ENCODE measurements at regions not wholly inside any gene's neighbourhood (a gene's known extent, or its start where the extent isn't known, plus 50 kb on each side); places are given as distances from the start of the nearest gene placed in this dataset.

DNA sequence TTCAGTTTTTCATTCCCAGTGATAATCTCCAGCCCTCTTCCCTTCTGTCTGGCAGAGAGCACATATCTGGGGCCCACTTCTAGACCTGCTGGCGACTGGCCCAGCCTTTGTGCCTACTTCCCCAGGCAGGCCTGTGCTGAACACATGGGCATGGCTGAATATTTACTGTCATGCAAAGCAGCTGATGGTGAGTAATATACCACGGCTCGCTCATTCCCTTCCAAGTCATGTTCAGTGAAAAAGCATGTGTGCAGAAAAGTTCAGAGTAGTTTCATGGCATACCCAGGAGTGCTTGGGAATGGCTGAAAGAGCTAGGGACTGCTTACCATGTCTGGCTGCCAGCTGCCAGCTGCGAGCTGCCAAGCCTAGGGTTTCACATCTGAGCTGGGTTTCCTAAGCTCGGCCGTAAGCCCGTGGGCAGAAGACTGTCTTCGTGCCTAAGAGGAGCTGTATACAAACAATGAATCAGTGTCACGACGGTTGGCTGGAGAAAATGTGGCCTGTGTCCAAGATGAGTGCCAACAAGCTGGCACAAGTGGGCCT, 179.9 kb upstream of the PELI2 start:
- DNase-seq (ENCODE audit: low read depth) = peak; percentile 65

DNA sequence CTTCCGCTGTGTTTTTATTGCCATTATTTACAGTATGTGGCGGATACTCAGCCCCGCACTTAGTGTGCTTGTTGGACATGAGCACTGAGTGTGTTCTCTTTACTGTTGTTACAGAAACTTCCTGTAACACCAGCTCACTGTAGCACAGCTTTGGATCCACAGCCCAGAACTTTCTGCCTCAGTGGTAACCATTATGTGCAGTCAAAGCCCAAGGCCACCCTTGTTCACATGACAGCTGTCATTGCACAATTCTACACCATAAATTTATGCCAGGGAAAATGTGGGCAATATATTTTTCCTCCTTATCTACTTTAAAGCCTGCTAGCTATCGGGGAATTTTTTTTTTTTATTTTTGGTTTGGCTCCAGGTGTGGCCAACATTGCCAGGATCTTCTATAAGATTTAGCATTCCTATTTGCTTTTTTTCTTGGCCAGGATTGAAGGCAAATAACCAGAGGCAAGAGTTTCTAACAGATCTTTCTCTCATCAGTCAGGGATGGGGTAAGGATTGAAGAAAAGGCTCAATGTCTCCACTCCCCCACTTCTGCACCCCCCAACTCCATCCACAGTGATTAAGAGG, 176.0 kb upstream of the PELI2 start:
- DNase-seq (ENCODE audit: low read depth) = no peak

- DNase-seq (ENCODE audit: low read depth) = no peak
Observed at GRCh38 chr14:55942826-55943225, 175.4 kb upstream of the PELI2 start.

DNA sequence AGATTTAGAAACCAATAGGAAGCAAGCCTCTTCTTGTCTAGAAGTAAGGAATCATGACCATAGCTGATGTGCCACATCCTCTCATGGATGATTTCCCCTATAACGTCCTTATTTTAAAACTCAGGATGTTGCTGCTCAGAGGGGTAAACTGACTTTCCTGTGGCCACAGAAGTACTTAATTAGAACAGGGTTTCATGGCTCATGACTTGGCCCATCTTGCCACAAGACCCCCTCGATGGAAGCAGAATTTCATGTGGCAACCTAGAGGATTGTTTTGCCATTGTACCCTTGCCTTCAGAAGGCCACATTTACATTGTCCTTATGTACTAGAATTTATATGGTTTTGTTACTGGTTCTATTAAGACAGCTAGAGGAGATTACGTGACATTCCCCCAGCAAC, 173.5 kb upstream of the PELI2 start:
- no peak for DNase-seq (ENCODE audit: low read depth)

- no peak for DNase-seq (ENCODE audit: low read depth)
Observed at GRCh38 chr14:55946231-55946630, 172.0 kb upstream of the PELI2 start.

GRCh38 chr14:55948399-55948798, 169.8 kb upstream of the PELI2 start:
- DNase-seq (ENCODE audit: low read depth) = no peak

- DNase-seq (ENCODE audit: low read depth) = no peak
Observed at GRCh38 chr14:55949708-55950107, 168.5 kb upstream of the PELI2 start.

DNA sequence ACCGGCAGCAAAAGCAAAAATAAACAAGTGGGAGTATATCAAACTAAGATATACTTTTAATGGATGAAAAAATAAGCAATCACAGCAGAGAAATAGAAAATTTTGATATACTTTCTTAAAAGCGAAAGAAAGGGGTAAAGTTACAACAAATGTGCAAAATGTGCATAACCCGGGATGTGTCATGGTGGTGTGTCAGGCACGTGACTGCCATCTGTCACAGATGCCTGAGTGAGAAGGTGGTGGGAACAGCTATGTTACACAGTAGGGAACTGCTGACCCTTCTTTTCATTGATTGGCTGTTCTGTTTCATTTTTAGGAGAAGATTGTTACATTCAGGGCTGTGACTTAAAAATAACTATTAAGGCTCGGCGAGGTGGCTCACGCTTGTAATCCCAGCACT, 168.1 kb upstream of the PELI2 start:
- no peak for DNase-seq (ENCODE audit: low read depth)

GRCh38 chr14:55951341-55952206, 166.6 kb upstream of the PELI2 start:
- no peak for DNase-seq (ENCODE audit: low read depth)

DNA sequence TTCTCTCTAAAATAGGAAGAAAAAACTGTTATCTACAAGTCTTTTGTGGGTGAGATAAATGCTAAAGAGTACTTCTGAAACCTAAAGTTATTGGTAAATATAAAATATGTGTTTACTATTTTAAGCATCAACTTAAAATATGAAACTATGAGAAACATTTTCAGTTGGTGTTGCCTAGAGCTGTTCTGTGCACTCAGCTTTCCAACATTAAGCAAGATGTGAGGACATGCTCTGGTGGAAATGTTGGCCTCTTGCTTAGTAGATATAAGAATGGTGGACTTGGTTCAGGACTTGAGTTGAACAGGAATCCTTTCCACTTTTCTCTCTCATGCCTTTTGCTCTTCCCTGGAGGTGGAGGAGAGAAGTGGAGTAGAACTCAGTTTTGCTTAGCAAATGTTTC, 164.1 kb upstream of the PELI2 start:
- DNase-seq (ENCODE audit: low read depth) = no peak

DNA sequence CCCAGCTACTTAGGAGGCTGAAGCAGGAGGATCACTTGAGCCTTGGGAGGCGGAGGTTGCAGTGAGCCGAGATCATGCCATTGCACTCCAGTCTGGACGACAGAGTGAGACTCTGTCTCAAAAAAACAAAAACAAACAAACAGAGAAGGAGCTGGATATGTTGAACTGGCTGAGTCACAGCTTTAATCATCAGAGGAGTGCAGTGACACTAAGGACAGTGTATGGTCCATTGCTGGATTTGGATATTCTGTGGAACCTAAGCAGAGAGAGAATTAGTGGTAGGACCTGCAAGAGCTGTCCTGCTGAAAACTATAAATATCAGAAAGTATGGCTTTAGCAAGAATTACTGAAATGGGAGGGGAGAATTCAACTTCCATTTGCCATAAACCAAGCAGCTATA, 163.0 kb upstream of the PELI2 start:
- DNase-seq (ENCODE audit: low read depth) = no peak

DNA sequence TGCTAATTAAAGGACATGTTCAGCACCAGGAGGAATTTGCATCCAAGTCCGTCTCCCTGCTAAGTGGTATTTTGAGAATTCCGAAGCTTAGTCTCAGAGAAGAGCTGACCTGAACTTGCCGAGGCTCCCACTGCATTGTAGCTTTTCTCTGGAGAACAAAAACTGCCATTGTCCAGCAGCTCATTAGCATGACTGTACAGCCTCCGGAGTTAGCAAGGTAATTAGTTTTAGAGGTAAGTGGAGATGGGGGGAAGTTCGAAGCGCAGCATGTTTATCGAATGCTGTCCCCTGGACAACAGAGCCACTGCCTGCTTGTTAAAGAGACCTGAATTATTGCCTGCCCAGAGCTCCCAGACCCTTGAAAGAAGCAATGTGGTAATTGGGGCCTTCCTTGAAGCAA, 160.3 kb upstream of the PELI2 start:
- no peak for DNase-seq (ENCODE audit: low read depth)

DNA sequence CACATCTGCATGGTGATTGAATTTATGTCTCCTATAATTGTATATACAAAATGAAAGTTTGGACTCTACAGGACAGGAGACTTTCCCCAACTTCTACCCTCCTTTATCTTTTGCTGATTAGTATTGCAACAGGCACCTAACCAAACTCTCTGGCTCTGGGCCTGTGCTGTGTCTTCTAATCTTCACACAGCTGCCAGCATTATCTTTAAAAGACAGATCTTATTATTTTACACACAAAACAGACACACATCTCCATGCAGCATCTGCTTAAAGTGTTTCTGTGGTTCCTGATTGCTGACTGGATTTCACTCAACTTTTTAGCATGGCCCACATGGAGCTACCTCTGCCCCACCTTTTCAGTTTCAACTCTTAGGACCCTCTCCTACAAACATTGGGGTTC, 154.9 kb upstream of the PELI2 start:
- no peak for DNase-seq (ENCODE audit: low read depth)

GRCh38 chr14:55964091-55964490, 154.1 kb upstream of the PELI2 start:
- DNase-seq (ENCODE audit: low read depth) = no peak

DNA sequence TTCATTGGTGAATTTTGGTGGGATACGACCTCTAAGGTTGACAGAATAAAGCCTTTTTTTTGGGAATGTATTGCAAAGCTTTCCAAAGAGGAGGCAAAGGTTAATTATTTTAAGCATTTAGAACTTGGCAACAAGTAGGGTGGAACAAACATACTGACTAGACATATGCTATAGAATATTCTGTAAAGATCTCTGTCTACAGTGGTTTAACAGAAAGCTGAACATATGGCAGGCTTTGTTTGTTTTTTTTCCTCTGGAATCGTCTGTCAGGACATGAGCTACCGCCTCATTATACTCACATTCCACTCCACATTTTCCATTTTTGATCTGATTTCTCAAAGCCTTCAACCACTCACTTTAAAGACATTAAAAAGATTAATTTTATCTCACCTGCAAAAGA, 153.4 kb upstream of the PELI2 start:
- no peak for DNase-seq (ENCODE audit: low read depth)

DNA sequence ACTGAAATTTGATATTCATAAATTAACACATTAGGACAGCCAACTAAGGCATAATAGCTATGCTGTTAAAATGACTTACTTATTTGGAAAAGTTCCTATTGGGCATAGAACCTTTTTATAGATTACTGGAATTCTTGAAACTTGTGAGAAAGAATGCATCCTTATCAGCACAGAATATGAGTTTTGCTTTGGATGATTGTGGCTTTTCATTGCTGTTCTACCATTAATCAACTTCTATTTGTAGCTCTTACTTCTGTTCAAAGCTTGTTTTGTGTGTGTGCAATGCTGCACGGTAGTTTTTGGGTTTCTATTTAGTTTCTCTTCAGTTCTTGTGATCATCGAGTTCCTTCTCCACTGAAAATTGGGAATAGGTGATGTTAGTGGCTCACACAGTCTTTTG, 152.4 kb upstream of the PELI2 start:
- DNase-seq (ENCODE audit: low read depth) = no peak

GRCh38 chr14:55968741-55969140, 149.5 kb upstream of the PELI2 start:
- DNase-seq (ENCODE audit: low read depth) = peak; percentile 4

DNA sequence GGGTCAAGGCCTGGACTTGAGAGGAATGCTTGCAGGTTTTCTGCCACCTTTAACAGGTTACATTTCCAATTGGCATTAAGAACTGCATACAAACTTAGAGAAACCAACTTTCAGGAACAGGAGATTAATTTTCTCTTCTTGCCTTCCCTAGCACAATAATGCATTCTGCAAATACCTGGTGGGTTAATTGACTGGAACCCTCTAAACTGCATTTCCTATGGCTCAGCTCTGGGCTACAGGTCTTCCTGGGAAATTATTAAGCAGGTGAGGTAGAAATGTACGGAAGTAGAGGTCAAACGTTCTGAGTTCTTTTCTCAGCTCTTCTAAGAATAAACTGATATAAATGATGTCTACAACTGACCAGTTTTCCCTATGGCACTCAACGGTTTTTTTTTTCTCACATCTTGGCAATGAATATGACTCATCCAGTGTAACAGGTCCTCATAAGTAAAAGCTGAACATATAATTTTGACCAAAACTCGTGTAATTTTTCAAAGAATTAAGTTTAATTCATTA, 144.9 kb upstream of the PELI2 start:
- no peak for DNase-seq (ENCODE audit: low read depth)

DNA sequence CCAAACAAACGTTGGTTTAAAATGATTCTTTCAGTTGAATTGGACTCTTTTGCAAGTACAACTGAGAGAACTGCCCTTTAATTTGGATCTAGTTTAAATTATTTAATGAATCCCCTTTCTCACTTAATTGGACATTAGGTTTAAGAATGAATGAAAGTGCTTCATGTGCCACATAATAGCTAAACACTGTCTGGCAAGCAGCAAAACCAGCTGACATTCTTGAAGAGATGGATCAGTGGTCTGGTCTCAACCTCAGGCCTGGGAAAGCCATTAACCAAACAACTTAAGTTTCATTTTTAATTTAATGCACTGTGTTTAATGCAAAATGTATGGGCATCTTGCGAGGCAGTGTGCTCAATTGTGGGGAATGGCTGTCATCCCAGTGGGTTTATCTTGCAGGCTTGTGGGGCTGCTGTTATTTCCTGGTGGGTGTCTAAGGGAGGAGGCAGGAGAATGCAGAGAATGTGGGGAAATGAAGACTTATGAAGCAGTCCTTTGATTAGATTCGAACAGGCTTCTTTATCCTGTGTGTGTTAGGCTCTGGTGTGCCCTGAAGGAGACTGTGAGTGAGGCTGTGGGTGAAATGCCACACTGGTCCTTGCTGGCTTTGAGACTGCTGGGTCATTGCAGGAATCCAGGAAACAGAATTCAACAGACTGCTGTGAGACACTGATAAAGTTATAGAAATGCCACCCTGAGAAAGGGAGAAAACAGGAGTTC, 144.1 kb upstream of the PELI2 start:
- no peak for DNase-seq (ENCODE audit: low read depth)

- no peak for DNase-seq (ENCODE audit: low read depth)
Observed at GRCh38 chr14:55975281-55975910, 142.8 kb upstream of the PELI2 start.

DNA sequence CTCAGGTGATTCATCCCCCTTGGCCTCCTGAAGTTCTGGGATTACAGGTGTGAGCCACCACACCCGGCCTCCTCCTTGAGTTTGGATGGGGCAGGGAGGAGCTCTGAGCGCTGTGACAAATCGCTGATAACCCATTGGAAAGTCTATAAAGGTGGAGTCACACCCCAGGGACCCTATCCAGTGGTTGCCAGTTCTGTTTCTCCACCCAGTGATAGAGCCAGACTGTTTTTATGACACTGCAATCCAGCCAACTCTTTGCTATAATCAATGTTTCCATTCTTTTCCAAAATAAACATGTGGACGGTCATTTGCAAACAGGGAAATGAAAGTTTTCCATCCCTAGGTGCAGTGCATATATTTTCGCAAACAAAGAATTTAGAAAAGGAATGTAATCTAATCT, 142.0 kb upstream of the PELI2 start:
- DNase-seq (ENCODE audit: low read depth) = no peak

DNA sequence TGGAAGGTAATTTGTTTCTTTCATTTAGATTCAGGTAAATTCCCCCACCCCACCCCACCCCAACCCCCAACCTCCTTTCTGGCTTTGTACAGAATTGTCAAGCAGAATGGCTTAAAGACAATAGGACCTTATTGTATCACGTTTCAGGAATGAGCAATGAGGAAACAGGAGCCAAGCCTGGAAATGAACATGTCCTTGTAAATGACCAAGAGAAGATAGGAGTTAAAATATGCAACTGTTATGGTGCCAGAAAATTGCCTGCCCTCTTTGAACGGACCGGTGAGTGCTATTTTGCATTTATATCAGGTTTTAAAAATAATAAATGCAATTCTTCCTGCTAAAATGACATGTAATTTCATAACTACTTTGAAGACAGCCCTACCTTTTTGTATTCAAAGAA, 141.6 kb upstream of the PELI2 start:
- DNase-seq (ENCODE audit: low read depth) = no peak

Data from M059J (cell line).